ENCODE measurements at regions not wholly inside any gene's neighbourhood (a gene's known extent, or its start where the extent isn't known, plus 50 kb on each side); places are given as distances from the start of the nearest gene placed in this dataset.

DNA sequence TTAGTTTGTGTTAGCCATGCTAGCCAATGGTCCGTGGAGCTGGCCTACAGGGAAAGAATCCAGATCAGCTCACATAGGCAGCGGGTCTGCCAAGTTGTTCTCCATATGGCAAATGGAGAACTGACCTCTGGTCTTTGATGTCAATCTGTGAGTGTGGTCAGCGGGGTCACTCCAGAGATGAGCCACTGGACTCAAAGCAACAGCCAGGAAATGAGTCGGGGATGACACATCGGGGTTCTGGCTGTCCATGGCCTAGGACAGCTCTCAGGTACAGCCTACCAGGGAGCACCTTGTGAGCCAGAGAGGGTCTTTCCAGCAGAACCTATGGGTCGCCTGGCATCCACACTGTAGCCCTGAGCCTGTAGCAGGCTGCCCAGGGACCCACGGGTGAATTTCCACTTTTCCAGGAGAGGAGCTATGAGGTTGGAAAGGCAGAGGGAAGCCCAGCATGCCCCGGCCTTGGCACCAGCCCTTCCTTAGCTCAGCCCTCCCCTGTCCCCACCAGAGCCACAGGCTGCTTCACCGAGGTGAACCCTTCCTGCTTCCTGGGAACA lies 203.0 kb upstream of the TNRC6C start:
- TF ChIP-seq, protein P1, sequence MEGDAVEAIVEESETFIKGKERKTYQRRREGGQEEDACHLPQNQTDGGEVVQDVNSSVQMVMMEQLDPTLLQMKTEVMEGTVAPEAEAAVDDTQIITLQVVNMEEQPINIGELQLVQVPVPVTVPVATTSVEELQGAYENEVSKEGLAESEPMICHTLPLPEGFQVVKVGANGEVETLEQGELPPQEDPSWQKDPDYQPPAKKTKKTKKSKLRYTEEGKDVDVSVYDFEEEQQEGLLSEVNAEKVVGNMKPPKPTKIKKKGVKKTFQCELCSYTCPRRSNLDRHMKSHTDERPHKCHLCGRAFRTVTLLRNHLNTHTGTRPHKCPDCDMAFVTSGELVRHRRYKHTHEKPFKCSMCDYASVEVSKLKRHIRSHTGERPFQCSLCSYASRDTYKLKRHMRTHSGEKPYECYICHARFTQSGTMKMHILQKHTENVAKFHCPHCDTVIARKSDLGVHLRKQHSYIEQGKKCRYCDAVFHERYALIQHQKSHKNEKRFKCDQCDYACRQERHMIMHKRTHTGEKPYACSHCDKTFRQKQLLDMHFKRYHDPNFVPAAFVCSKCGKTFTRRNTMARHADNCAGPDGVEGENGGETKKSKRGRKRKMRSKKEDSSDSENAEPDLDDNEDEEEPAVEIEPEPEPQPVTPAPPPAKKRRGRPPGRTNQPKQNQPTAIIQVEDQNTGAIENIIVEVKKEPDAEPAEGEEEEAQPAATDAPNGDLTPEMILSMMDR (IDR thresholded peaks at IDR 0.05; ENCODE audit: low read depth, low read length, poor library complexity, severe bottlenecking) = no peak
- no peak for TF ChIP-seq EZH2phosphoT487 (IDR thresholded peaks at IDR 0.05; ENCODE audit: borderline replicate concordance, low read length)
